Smooth muscle cell (in vitro differentiated cells): ENCODE measurements at regions not wholly inside any gene's neighbourhood (a gene's known extent, or its start where the extent isn't known, plus 50 kb on each side); places are given as distances from the start of the nearest gene placed in this dataset.
A peak's percentile ranks its signal among the peaks of the same experiment; 100 is the strongest.

ENCODE experiments used
- DNase-seq: peaks from one replicate; lab custom pipeline; 2025; ENCODE audit not compliant: unreplicated experiment; lab: John Stamatoyannopoulos, UW
- H2AFZ ChIP-seq: fragments of 200-600 bp; sonication (generic); 2 replicates; pipeline ENCODE4 v1.6.0; 2016; ENCODE audit warnings: antibody characterized with exemption, low read depth, mild to moderate bottlenecking
- H3F3A ChIP-seq: fragments of 200-600 bp; sonication (generic); 2 replicates; pipeline ENCODE4 v1.6.0; 2017; ENCODE audit warnings: antibody characterized with exemption, low read depth
- H3K27ac ChIP-seq: fragments of 200-600 bp; sonication (generic); 2 replicates; pipeline ENCODE4 v1.5.1; 2016; ENCODE audit warnings: low read depth, mild to moderate bottlenecking
- H3K27me3 ChIP-seq: fragments of 200-600 bp; sonication (generic); 2 replicates; pipeline ENCODE4 v1.6.1; 2016; ENCODE audit warnings: low read depth, mild to moderate bottlenecking
- H3K36me3 ChIP-seq: fragments of 200-600 bp; sonication (generic); 2 replicates; pipeline ENCODE4 v1.5.1; 2016; ENCODE audit warnings: low read depth
- H3K4me1 ChIP-seq: fragments of 200-600 bp; sonication (generic); 2 replicates; pipeline ENCODE4 v1.5.1; 2016; ENCODE audit warnings: low read depth
- H3K4me2 ChIP-seq: fragments of 200-600 bp; sonication (generic); 2 replicates; pipeline ENCODE4 v1.6.0; 2016; ENCODE audit warnings: mild to moderate bottlenecking
- H3K4me3 ChIP-seq: fragments of 200-600 bp; sonication (generic); 2 replicates; pipeline ENCODE4 v1.5.1; 2016; ENCODE audit warnings: mild to moderate bottlenecking
- H3K79me2 ChIP-seq: fragments of 200-600 bp; sonication (generic); 2 replicates; pipeline ENCODE4 v1.6.0; 2016; ENCODE audit warnings: low read depth, mild to moderate bottlenecking
- H3K9ac ChIP-seq: fragments of 200-600 bp; sonication (generic); 2 replicates; pipeline ENCODE4 v1.6.0; 2016; ENCODE audit warnings: low read depth
- H3K9me3 ChIP-seq: fragments of 200-600 bp; sonication (generic); replicated peaks from 2 replicates; pipeline ENCODE4 v1.5.1; 2016; ENCODE audit warnings: low read depth
- H4K20me1 ChIP-seq: fragments of 200-600 bp; sonication (generic); 2 replicates; pipeline ENCODE4 v1.6.0; 2016; ENCODE audit warnings: low read depth
- CTCF ChIP-seq: fragments of 200-600 bp; sonication (generic); IDR thresholded peaks from 2 replicates; pipeline ENCODE4 v1.5.1; 2017; ENCODE audit warnings: borderline replicate concordance, mild to moderate bottlenecking, antibody characterized with exemption; ENCODE audit not compliant: insufficient read depth, poor library complexity, severe bottlenecking
- WGBS: methylation state at CpG from one replicate; pipeline ENCODE4 v1.1.7; 2016; ENCODE audit warnings: low lambda C conversion rate; 5-methylcytosine and 5-hydroxymethylcytosine counted together

- no peaks in the 10 kb centered on the region for H3F3A ChIP-seq
- H3K4me1 ChIP-seq = no peaks in the 10 kb centered on the region
- no peak overlapping the region for H3K4me3 ChIP-seq
- 94% methylated on average over 2 of the region's 2 CpGs for WGBS
- no peaks in the 10 kb centered on the region for H4K20me1 ChIP-seq
- H3K79me2 ChIP-seq = no peaks in the 10 kb centered on the region
- H3K36me3 ChIP-seq = no peaks in the 10 kb centered on the region
- no peak overlapping the region for H3K4me2 ChIP-seq
- H3K27me3 ChIP-seq = peaks cover 3% of the 10 kb centered on the region
- DNase-seq = no peak
- H2AFZ ChIP-seq = no peak overlapping the region
- H3K9ac ChIP-seq = no peak overlapping the region
- no peak for TF ChIP-seq CTCF
- no peaks in the 10 kb centered on the region for H3K9me3 ChIP-seq
- H3K27ac ChIP-seq = no peak overlapping the region
Measured at GRCh38 chr3:187964760-187965159, 189.2 kb upstream of the LPP start.

- Histone ChIP-seq H3K79me2 (no peaks in the 10 kb centered on the region), H3K4me1 (no peaks in the 10 kb centered on the region), H4K20me1 (no peaks in the 10 kb centered on the region), H3K4me3 (no peak overlapping the region), H3K27me3 (peaks cover 3% of the 10 kb centered on the region), H3K36me3 (no peaks in the 10 kb centered on the region), H3K9me3 (no peaks in the 10 kb centered on the region), H3K9ac (no peak overlapping the region), H3F3A (no peaks in the 10 kb centered on the region), H3K27ac (no peak overlapping the region), H3K4me2 (no peak overlapping the region), H2AFZ (no peak overlapping the region)
- TF ChIP-seq CTCF = no peak
- WGBS = 81% methylated on average over 4 of the region's 4 CpGs
- no peak for DNase-seq
Measured at GRCh38 chr3:187966096-187966495, 187.9 kb upstream of the LPP start.

- no peaks in the 10 kb centered on the region for H3K4me1 ChIP-seq
- H3K27me3 ChIP-seq = peaks cover 10% of the 10 kb centered on the region
- no peak for DNase-seq
- H3K27ac ChIP-seq = no peak overlapping the region
- no peak overlapping the region for H3K9ac ChIP-seq
- no peak for TF ChIP-seq CTCF
- H3K9me3 ChIP-seq = no peaks in the 10 kb centered on the region
- H4K20me1 ChIP-seq = no peaks in the 10 kb centered on the region
- no peaks in the 10 kb centered on the region for H3K36me3 ChIP-seq
- H3F3A ChIP-seq = no peaks in the 10 kb centered on the region
- no peaks in the 10 kb centered on the region for H3K79me2 ChIP-seq
- 89% methylated on average over 8 of the region's 8 CpGs for WGBS
- no peak overlapping the region for H3K4me2 ChIP-seq
- no peak overlapping the region for H3K4me3 ChIP-seq
- no peak overlapping the region for H2AFZ ChIP-seq
Measured at GRCh38 chr3:187966636-187967406, 187.1 kb upstream of the LPP start.

- no peak for TF ChIP-seq CTCF
- Histone ChIP-seq H3K27ac (no peak overlapping the region), H3K9ac (no peak overlapping the region), H3K4me3 (no peak overlapping the region), H3K79me2 (no peaks in the 10 kb centered on the region), H3K36me3 (no peaks in the 10 kb centered on the region), H3F3A (no peaks in the 10 kb centered on the region), H3K4me1 (no peaks in the 10 kb centered on the region), H4K20me1 (no peaks in the 10 kb centered on the region), H3K27me3 (peaks cover 10% of the 10 kb centered on the region), H3K9me3 (no peaks in the 10 kb centered on the region), H2AFZ (no peak overlapping the region), H3K4me2 (peak overlapping the region; percentile 10)
- DNase-seq = no peak
- WGBS = 35% methylated on average over 5 of the region's 5 CpGs
Measured at GRCh38 chr3:187967993-187968392, 186.0 kb upstream of the LPP start.
